PC-9 (cell line): ENCODE measurements at regions not wholly inside any gene's neighbourhood (a gene's known extent, or its start where the extent isn't known, plus 50 kb on each side); places are given as distances from the start of the nearest gene placed in this dataset.
A peak's percentile ranks its signal among the peaks of the same experiment; 100 is the strongest.

Source experiments
- BruUV-seq: library from RNA; stranded (reverse); fragments of 400-500 nt; replicated peaks from 2 replicates; lab custom pipeline; 2021; lab: Mats Ljungman, UMichigan
- CTCF ChIA-PET: fragments of 300-600 bp; sonication (Branson Sonifier 250); formaldehyde crosslinking; loops from one replicate; lab custom pipeline; 2022; ENCODE audit warnings: antibody characterized with exemption; lab: Charles Lee
- POLR2A ChIA-PET: fragments of 300-600 bp; sonication (Branson Sonifier 250); formaldehyde crosslinking; loops from one replicate; lab custom pipeline; 2022; ENCODE audit warnings: antibody characterized with exemption; ENCODE audit not compliant: unreplicated experiment; lab: Charles Lee
- DNase-seq, 2 experiments: peaks; one replicate each; pipeline versions ENCODE4 v3.0.0 to v3.0.0-alpha.2; 2015 to 2022; ENCODE audit warnings: mixed read lengths in 1 of 2
- H2AFZ ChIP-seq: fragments of 200-600 bp; sonication (generic); 2 replicates; pipeline ENCODE4 v1.8.1; 2017; ENCODE audit warnings: antibody characterized with exemption
- H3F3A ChIP-seq: fragments of 200-600 bp; sonication (generic); 2 replicates; pipeline ENCODE4 v1.8.1; 2017; ENCODE audit warnings: antibody characterized with exemption, mild to moderate bottlenecking, low read depth; ENCODE audit not compliant: insufficient read depth
- H3K27ac ChIP-seq: fragments of 200-600 bp; sonication (generic); 2 replicates; pipeline ENCODE4 v1.6.1; 2016; ENCODE audit warnings: mixed run types
- H3K27me3 ChIP-seq: fragments of 200-600 bp; sonication (generic); 2 replicates; pipeline ENCODE4 v1.6.1; 2016; ENCODE audit warnings: low read depth, mixed run types; ENCODE audit not compliant: insufficient read depth
- H3K36me3 ChIP-seq: fragments of 200-600 bp; sonication (generic); 2 replicates; pipeline ENCODE4 v1.6.1; 2016; ENCODE audit warnings: low read depth, mixed run types
- H3K4me1 ChIP-seq: fragments of 200-600 bp; sonication (generic); replicated peaks from 2 replicates; pipeline ENCODE4 v1.6.1; 2016; ENCODE audit warnings: mixed run types; ENCODE audit not compliant: insufficient read depth
- H3K4me2 ChIP-seq: fragments of 200-600 bp; sonication (generic); 2 replicates; pipeline ENCODE4 v1.6.1; 2017; ENCODE audit warnings: mixed run types
- H3K4me3 ChIP-seq: fragments of 200-600 bp; sonication (generic); 2 replicates; pipeline ENCODE4 v1.6.1; 2016; ENCODE audit warnings: mixed run types
- H3K79me2 ChIP-seq: fragments of 200-600 bp; sonication (generic); 2 replicates; pipeline ENCODE4 v1.6.1; 2017; ENCODE audit warnings: low read depth, mixed run types
- H3K9me2 ChIP-seq: fragments of 200-600 bp; sonication (generic); 2 replicates; pipeline ENCODE4 v1.8.1; 2017; ENCODE audit warnings: mild to moderate bottlenecking; ENCODE audit not compliant: insufficient read depth
- H3K9me3 ChIP-seq: fragments of 200-600 bp; sonication (generic); 2 replicates; pipeline ENCODE4 v1.8.1; 2016; ENCODE audit warnings: low read depth; ENCODE audit not compliant: insufficient read depth
- H4K20me1 ChIP-seq: fragments of 200-600 bp; sonication (generic); 2 replicates; pipeline ENCODE4 v1.8.1; 2017; ENCODE audit not compliant: insufficient read depth
- CTCF ChIP-seq: fragments of 200-600 bp; sonication (generic); conservative IDR thresholded peaks from 2 replicates; pipeline ENCODE4 v1.6.1; 2017; ENCODE audit warnings: mixed run types, antibody characterized with exemption, mild to moderate bottlenecking, moderate library complexity
- EZH2 ChIP-seq: fragments of 200-600 bp; sonication (generic); IDR thresholded peaks from 2 replicates; pipeline ENCODE4 v1.8.0; 2017; ENCODE audit warnings: antibody characterized with exemption, low read depth
- intact Hi-C: fragments of 100-400 bp; cut with micrococcal nuclease; formaldehyde crosslinking; loops from one replicate; pipeline ENCODE4 v1.10.0; 2022; ENCODE audit not compliant: unreplicated experiment

- Histone ChIP-seq H3K4me2 (no peak overlapping the region), H3K27me3 (no peaks in the 10 kb centered on the region), H3K9me2 (no peaks in the 10 kb centered on the region), H4K20me1 (no peaks in the 10 kb centered on the region), H3K4me1 (no peaks in the 10 kb centered on the region), H2AFZ (no peak overlapping the region), H3F3A (no peaks in the 10 kb centered on the region), H3K36me3 (no peaks in the 10 kb centered on the region), H3K27ac (no peak overlapping the region), H3K4me3 (no peak overlapping the region), H3K9me3 (no peaks in the 10 kb centered on the region), H3K79me2 (no peaks in the 10 kb centered on the region)
- ChIA-PET POLR2A (no interaction called here), CTCF (no interaction called here)
- intact Hi-C loops = loop anchor here (5.0 kb wide), 1 partner anchor 275 kb away; no protein-coding TSS in a partner anchor
- DNase-seq = no peak
- no TSS peak for BruUV-seq
- no peak for TF ChIP-seq EZH2
- TF ChIP-seq CTCF = 0 out of 2 replicates have a peak, but pooled peaks have one; percentile 24
These were observed 123.9 kb upstream of the NCAM1 start for GRCh38 chr11:112837162-112837826.

DNA sequence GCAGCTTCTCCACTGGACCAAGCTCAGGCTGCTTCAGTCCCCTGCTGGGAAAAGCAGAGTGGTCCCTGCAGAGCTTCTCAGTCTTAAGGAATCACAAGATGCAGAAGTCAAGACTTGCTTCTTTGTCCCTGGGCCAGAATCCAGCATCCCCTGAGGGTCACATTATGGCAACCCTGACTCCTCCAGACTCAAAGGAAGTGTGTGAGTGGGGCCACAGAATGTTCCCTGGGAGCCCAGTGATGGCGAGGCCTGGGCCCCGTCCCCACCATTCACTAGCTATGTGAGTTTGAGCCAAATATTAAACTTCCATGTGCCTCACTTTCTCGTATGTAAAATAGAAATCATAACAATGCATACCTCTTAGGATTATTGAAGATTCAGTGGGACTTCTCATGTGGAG is 122.2 kb upstream of the NCAM1 start:
- no peak overlapping the region for H3K27ac ChIP-seq
- H3F3A ChIP-seq = no peaks in the 10 kb centered on the region
- no peak overlapping the region for H3K4me3 ChIP-seq
- H3K4me1 ChIP-seq = no peaks in the 10 kb centered on the region
- no peaks in the 10 kb centered on the region for H3K79me2 ChIP-seq
- H2AFZ ChIP-seq = no peak overlapping the region
- no peak for DNase-seq
- no peaks in the 10 kb centered on the region for H3K9me3 ChIP-seq
- ChIA-PET CTCF (no interaction called here), POLR2A (no interaction called here)
- TF ChIP-seq EZH2 = no peak
- TF ChIP-seq CTCF = no peak
- intact Hi-C loops = loop anchor here (5.0 kb wide), 1 partner anchor 273 kb away; no protein-coding TSS in a partner anchor
- H4K20me1 ChIP-seq = no peaks in the 10 kb centered on the region
- H3K27me3 ChIP-seq = no peaks in the 10 kb centered on the region
- no peaks in the 10 kb centered on the region for H3K9me2 ChIP-seq
- no TSS peak for BruUV-seq
- no peaks in the 10 kb centered on the region for H3K36me3 ChIP-seq
- no peak overlapping the region for H3K4me2 ChIP-seq

GRCh38 chr11:112841729-112842128 is 119.5 kb upstream of the NCAM1 start:
- Histone ChIP-seq H3F3A (no peaks in the 10 kb centered on the region), H2AFZ (no peak overlapping the region), H4K20me1 (no peaks in the 10 kb centered on the region), H3K79me2 (no peaks in the 10 kb centered on the region), H3K9me3 (no peaks in the 10 kb centered on the region), H3K4me3 (no peak overlapping the region), H3K27ac (no peak overlapping the region), H3K4me2 (no peak overlapping the region), H3K36me3 (no peaks in the 10 kb centered on the region), H3K4me1 (no peaks in the 10 kb centered on the region), H3K9me2 (no peaks in the 10 kb centered on the region), H3K27me3 (no peaks in the 10 kb centered on the region)
- ChIA-PET POLR2A (no interaction called here), CTCF (no interaction called here)
- intact Hi-C loops = no loop called here
- TF ChIP-seq CTCF (no peak), EZH2 (no peak)
- no TSS peak for BruUV-seq
- no peak for DNase-seq
